ENCODE measurements at regions not wholly inside any gene's neighbourhood (a gene's known extent, or its start where the extent isn't known, plus 50 kb on each side); places are given as distances from the start of the nearest gene placed in this dataset.

- Histone ChIP-seq H3K27me3 (no peaks in the 10 kb centered on the region), H3K36me3 (no peaks in the 10 kb centered on the region), H3K4me3 (no peak overlapping the region), H3K27ac (no peak overlapping the region), H3K4me1 (no peaks in the 10 kb centered on the region), H3K9me3 (no peaks in the 10 kb centered on the region)
- TF ChIP-seq POLR2AphosphoS5 (IDR thresholded peaks at IDR 0.05; ENCODE audit: insufficient read depth in 1 of 2, low read depth in 1 of 2) (no peak), POLR2A (IDR thresholded peaks at IDR 0.05) (no peak)
- no peak for DNase-seq (ENCODE audit: extremely low spot score in 2 of 2)
- intact Hi-C loops (cut with DNase I) = no loop called here
These were observed 717.1 kb upstream of the LRRN3 start for GRCh38 chr7:110373859-110374258.

- intact Hi-C loops (cut with DNase I) = no loop called here
- Histone ChIP-seq H3K27ac (no peak overlapping the region), H3K36me3 (no peaks in the 10 kb centered on the region), H3K9me3 (no peaks in the 10 kb centered on the region), H3K27me3 (no peaks in the 10 kb centered on the region), H3K4me1 (no peaks in the 10 kb centered on the region), H3K4me3 (no peak overlapping the region)
- TF ChIP-seq POLR2A (IDR thresholded peaks at IDR 0.05) (no peak), POLR2AphosphoS5 (IDR thresholded peaks at IDR 0.05; ENCODE audit: insufficient read depth in 1 of 2, low read depth in 1 of 2) (no peak), CTCF (IDR thresholded peaks at IDR 0.05) (no peak)
- no peak for DNase-seq (ENCODE audit: extremely low spot score in 2 of 2)
These were observed 715.9 kb upstream of the LRRN3 start for GRCh38 chr7:110375068-110375467.

GRCh38 chr7:110382736-110383135 lies 708.2 kb upstream of the LRRN3 start:
- Histone ChIP-seq H3K9me3 (no peaks in the 10 kb centered on the region), H3K4me1 (no peaks in the 10 kb centered on the region), H3K27me3 (no peaks in the 10 kb centered on the region), H3K4me3 (no peak overlapping the region), H3K27ac (no peak overlapping the region), H3K36me3 (no peaks in the 10 kb centered on the region)
- TF ChIP-seq CTCF (IDR thresholded peaks at IDR 0.05) (no peak), POLR2A (IDR thresholded peaks at IDR 0.05) (no peak), POLR2AphosphoS5 (IDR thresholded peaks at IDR 0.05; ENCODE audit: insufficient read depth in 1 of 2, low read depth in 1 of 2) (no peak)
- intact Hi-C loops (cut with DNase I) = no loop called here
- no peak for DNase-seq (ENCODE audit: extremely low spot score in 2 of 2)

GRCh38 chr7:110386006-110386405 lies 704.9 kb upstream of the LRRN3 start:
- intact Hi-C loops (cut with DNase I) = no loop called here
- TF ChIP-seq CTCF (IDR thresholded peaks at IDR 0.05) (no peak), POLR2AphosphoS5 (IDR thresholded peaks at IDR 0.05; ENCODE audit: insufficient read depth in 1 of 2, low read depth in 1 of 2) (no peak), POLR2A (IDR thresholded peaks at IDR 0.05) (no peak)

GRCh38 chr7:110386913-110387312 lies 704.0 kb upstream of the LRRN3 start:
- Histone ChIP-seq H3K36me3 (no peaks in the 10 kb centered on the region), H3K9me3 (no peaks in the 10 kb centered on the region), H3K4me1 (no peaks in the 10 kb centered on the region), H3K27me3 (no peaks in the 10 kb centered on the region), H3K27ac (no peak overlapping the region), H3K4me3 (no peak overlapping the region)
- DNase-seq (ENCODE audit: extremely low spot score in 2 of 2) = no peak
- intact Hi-C loops (cut with DNase I) = no loop called here
- TF ChIP-seq POLR2AphosphoS5 (IDR thresholded peaks at IDR 0.05; ENCODE audit: insufficient read depth in 1 of 2, low read depth in 1 of 2) = no peak
- no peak for TF ChIP-seq POLR2A (IDR thresholded peaks at IDR 0.05)
- TF ChIP-seq CTCF (IDR thresholded peaks at IDR 0.05) = no peak

More at GRCh38 chr7:110386006-110386405, 704.9 kb upstream of the LRRN3 start:
- H3K9me3 ChIP-seq = no peaks in the 10 kb centered on the region
- H3K36me3 ChIP-seq = no peaks in the 10 kb centered on the region
- no peaks in the 10 kb centered on the region for H3K4me1 ChIP-seq
- no peak overlapping the region for H3K27ac ChIP-seq
- no peak for DNase-seq (ENCODE audit: extremely low spot score in 2 of 2)
- no peak overlapping the region for H3K4me3 ChIP-seq
- no peaks in the 10 kb centered on the region for H3K27me3 ChIP-seq
